K562 (cell line): ENCODE measurements at regions not wholly inside any gene's neighbourhood (a gene's known extent, or its start where the extent isn't known, plus 50 kb on each side); places are given as distances from the start of the nearest gene placed in this dataset.

Experiments
- ATAC-seq: fragments of 200-7000 bp; cut with Tn5 transposase; 3 replicates; pipeline ENCODE4 v1.9.1; 2020; ENCODE audit warnings: moderate library complexity
- BruUV-seq: library from RNA; stranded (reverse); fragments of 400-500 nt; replicated peaks from 2 replicates; lab custom pipeline; 2021; lab: Mats Ljungman, UMichigan
- CTCF ChIA-PET: fragments of 300-600 bp; formaldehyde crosslinking; extraction: SDS; loops from one replicate; lab custom pipeline; 2021; ENCODE audit warnings: low intra/inter-chr PET ratio; lab: Yijun Ruan, JAX
- POLR2A ChIA-PET: fragments of 300-600, 350-650 bp; sonication (Branson Sonifier 250); formaldehyde crosslinking; extraction: SDS; loops from one replicate; lab custom pipeline; 2021; ENCODE audit warnings: antibody characterized with exemption, inconsistent platforms; lab: Yijun Ruan, JAX
- DNase-seq, 4 experiments: peaks; one replicate each; pipeline versions ENCODE4 v3.0.0 to v3.0.0-alpha.2; 2011 to 2018; ENCODE audit warnings: low spot score in 3 of 4, mixed read lengths in 3 of 4; ENCODE audit errors: extremely low read depth in 1 of 4
- FAIRE-seq: peaks from 2 replicates; lab custom pipeline; 2011; peaks lifted over from hg19 to GRCh38; lab: Jason Lieb, UNC
- H2AFZ ChIP-seq: 2 replicates; pipeline ENCODE4 v1.6.0; 2011; ENCODE audit warnings: low read depth, low read length, control low read depth, inconsistent platforms
- H3K27ac ChIP-seq: fragments of 200-600 bp; 3 replicates; pipeline ENCODE4 v1.8.0; 2011; ENCODE audit warnings: low read depth, mild to moderate bottlenecking, control low read depth, inconsistent platforms, low read length, moderate library complexity, mixed read lengths; ENCODE audit errors: extremely low read depth
- H3K27me3 ChIP-seq, 2 experiments: fragments of 300-600 bp in 1 of 2; 2 replicates in 1 of 2; 3 replicates in 1 of 2; pipeline versions ENCODE4 v1.6.0 to v1.8.0; 2011; ENCODE audit warnings: inconsistent platforms in 2 of 2, low read length in 2 of 2, mild to moderate bottlenecking in 1 of 2, mixed read lengths in 1 of 2, moderate library complexity in 1 of 2; ENCODE audit not compliant: control insufficient read depth in 2 of 2, insufficient read depth in 2 of 2
- H3K36me3 ChIP-seq: fragments of 300-600 bp; 3 replicates; pipeline ENCODE4 v1.8.0; 2011; ENCODE audit warnings: mild to moderate bottlenecking, low read length, inconsistent platforms; ENCODE audit not compliant: control insufficient read depth, insufficient read depth
- H3K4me1 ChIP-seq, 2 experiments: fragments of 200-600 bp in 1 of 2; replicated peaks in 1 of 2; 2 replicates in 1 of 2; 3 replicates in 1 of 2; pipeline versions ENCODE4 v1.5.1 to v1.8.0; 2011; ENCODE audit warnings: inconsistent platforms in 2 of 2, low read length in 2 of 2, mild to moderate bottlenecking in 1 of 2, mixed read lengths in 1 of 2, moderate library complexity in 1 of 2; ENCODE audit not compliant: control insufficient read depth in 2 of 2, insufficient read depth in 2 of 2
- H3K4me2 ChIP-seq: 2 replicates; pipeline ENCODE4 v1.6.1; 2011; ENCODE audit warnings: low read length, control low read depth, inconsistent platforms, mixed read lengths; ENCODE audit not compliant: insufficient read depth
- H3K4me3 ChIP-seq: fragments of 200-600 bp; sonication (generic), shearing (Covaris generic); 2 replicates; pipeline ENCODE4 v1.5.1; 2016; ENCODE audit warnings: control low read depth, inconsistent platforms
- H3K79me2 ChIP-seq: fragments of 200-600 bp; 3 replicates; pipeline ENCODE4 v1.8.0; 2011; ENCODE audit warnings: low read length, inconsistent platforms; ENCODE audit not compliant: control insufficient read depth, insufficient read depth
- H3K9ac ChIP-seq, 2 experiments: 2 replicates each; pipeline versions ENCODE4 v1.6.0 to v1.6.1; 2011; ENCODE audit warnings: low read depth in 2 of 2, low read length in 2 of 2, control low read depth in 1 of 2, inconsistent platforms in 1 of 2, mild to moderate bottlenecking in 1 of 2, mixed read lengths in 1 of 2; ENCODE audit not compliant: insufficient read depth in 1 of 2
- H3K9me1 ChIP-seq: one replicate; pipeline ENCODE4 v1.6.0; 2011; ENCODE audit warnings: inconsistent platforms, mild to moderate bottlenecking, low read length, moderate library complexity; ENCODE audit not compliant: control insufficient read depth, insufficient read depth
- H3K9me3 ChIP-seq: replicated peaks from 2 replicates; pipeline ENCODE4 v1.5.1; 2011; ENCODE audit warnings: low read depth, low read length, inconsistent platforms; ENCODE audit not compliant: control insufficient read depth, insufficient read depth
- H4K20me1 ChIP-seq: replicated peaks from 2 replicates; pipeline ENCODE4 v1.6.1; 2011; ENCODE audit warnings: low read length, inconsistent platforms, mixed read lengths; ENCODE audit not compliant: control insufficient read depth, insufficient read depth
- FUS ChIP-seq: fragments of 200-400 bp; formaldehyde crosslinking; optimal IDR thresholded peaks from 2 replicates; pipeline ENCODE3; 2017; ENCODE audit warnings: low read depth, low read length
- NRF1 ChIP-seq, 2 experiments: fragments of 450-650 bp; IDR thresholded peaks in 1 of 2; conservative IDR thresholded peaks in 1 of 2; 2 replicates each; pipeline ENCODE4 v1.6.1; 2014; ENCODE audit warnings: mild to moderate bottlenecking in 2 of 2
- SMAD3 ChIP-seq: fragments of 450-650 bp; formaldehyde crosslinking; conservative IDR thresholded peaks from 2 replicates; pipeline ENCODE4 v1.4.0; 2020; ENCODE audit warnings: mild to moderate bottlenecking
- ZKSCAN1 ChIP-seq: fragments of 150-350 bp; IDR thresholded peaks from 2 replicates; pipeline ENCODE4 v1.6.1; 2016; ENCODE audit warnings: low read depth, low read length
- WGBS: fragments of 100-300 bp; shearing (Covaris generic); methylation state at CpG from one replicate; pipeline ENCODE4 v1.1.6; 2016; ENCODE audit warnings: low coverage, mixed read lengths; ENCODE audit not compliant: insufficient coverage; ENCODE audit errors: missing lambda C conversion rate; 5-methylcytosine and 5-hydroxymethylcytosine counted together
- in situ Hi-C: fragments of 300-500 bp; cut with MboI; formaldehyde crosslinking; loops from 4 replicates; pipeline ENCODE4 v1.15.0; 2018; ENCODE audit warnings: inconsistent platforms, mixed read lengths
- intact Hi-C: fragments of 100-400 bp; cut with micrococcal nuclease; formaldehyde crosslinking; loops from 2 replicates; pipeline ENCODE4 v1.14.2; 2022
- TF ChIP-seq, protein P1 (sequence below): fragments of 450-650 bp; IDR thresholded peaks from 2 replicates; pipeline ENCODE4 v1.6.1; 2018; ENCODE audit not compliant: partially characterized antibody
- TF ChIP-seq, protein P2 (sequence below): fragments of 450-650 bp; IDR thresholded peaks from 2 replicates; pipeline ENCODE4 v1.6.1; 2016; ENCODE audit warnings: low read depth
- TF ChIP-seq, protein P3 (sequence below): fragments of 250-450 bp; sonication (Bioruptor Pico); IDR thresholded peaks from 2 replicates; pipeline ENCODE4 v1.4.0; 2020; ENCODE audit warnings: mild to moderate bottlenecking

DNA sequence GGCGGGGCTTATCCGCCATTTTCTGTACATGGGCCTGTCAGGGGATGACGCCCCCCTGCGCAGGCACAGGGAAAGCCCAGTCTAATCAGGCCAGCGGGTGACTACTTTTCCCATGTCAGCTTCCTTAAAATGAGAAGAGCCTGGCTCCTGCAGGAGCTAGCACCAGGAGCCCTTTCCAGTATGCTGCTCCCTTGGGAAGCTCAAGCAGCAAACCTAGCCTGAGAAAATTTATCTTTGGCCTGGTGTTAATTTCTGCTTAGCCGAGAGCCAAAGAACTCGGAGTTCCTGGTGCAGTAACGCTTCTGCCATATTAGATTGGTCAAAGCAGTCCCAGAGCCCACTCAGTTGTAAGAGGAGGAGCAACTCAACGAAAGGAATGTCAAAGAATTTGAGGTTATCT, 239.0 kb upstream of the PHYHIPL start:
- Histone ChIP-seq H3K4me3 (no peak overlapping the region), H3K9me1 (no peaks in the 10 kb centered on the region), H2AFZ (no peak overlapping the region), H3K27ac (no peak overlapping the region), H3K4me1 (no peaks in the 10 kb centered on the region), H3K27me3 (no peaks in the 10 kb centered on the region), H3K9ac (no peak overlapping the region), H3K4me2 (no peak overlapping the region), H3K36me3 (no peaks in the 10 kb centered on the region), H4K20me1 (no peaks in the 10 kb centered on the region), H3K9me3 (no peaks in the 10 kb centered on the region), H3K79me2 (no peaks in the 10 kb centered on the region)
- ATAC-seq (no peak; the same call in 2 of the 3 replicates), DNase-seq (no peak), FAIRE-seq (no peak)
- TF ChIP-seq, protein P1, sequence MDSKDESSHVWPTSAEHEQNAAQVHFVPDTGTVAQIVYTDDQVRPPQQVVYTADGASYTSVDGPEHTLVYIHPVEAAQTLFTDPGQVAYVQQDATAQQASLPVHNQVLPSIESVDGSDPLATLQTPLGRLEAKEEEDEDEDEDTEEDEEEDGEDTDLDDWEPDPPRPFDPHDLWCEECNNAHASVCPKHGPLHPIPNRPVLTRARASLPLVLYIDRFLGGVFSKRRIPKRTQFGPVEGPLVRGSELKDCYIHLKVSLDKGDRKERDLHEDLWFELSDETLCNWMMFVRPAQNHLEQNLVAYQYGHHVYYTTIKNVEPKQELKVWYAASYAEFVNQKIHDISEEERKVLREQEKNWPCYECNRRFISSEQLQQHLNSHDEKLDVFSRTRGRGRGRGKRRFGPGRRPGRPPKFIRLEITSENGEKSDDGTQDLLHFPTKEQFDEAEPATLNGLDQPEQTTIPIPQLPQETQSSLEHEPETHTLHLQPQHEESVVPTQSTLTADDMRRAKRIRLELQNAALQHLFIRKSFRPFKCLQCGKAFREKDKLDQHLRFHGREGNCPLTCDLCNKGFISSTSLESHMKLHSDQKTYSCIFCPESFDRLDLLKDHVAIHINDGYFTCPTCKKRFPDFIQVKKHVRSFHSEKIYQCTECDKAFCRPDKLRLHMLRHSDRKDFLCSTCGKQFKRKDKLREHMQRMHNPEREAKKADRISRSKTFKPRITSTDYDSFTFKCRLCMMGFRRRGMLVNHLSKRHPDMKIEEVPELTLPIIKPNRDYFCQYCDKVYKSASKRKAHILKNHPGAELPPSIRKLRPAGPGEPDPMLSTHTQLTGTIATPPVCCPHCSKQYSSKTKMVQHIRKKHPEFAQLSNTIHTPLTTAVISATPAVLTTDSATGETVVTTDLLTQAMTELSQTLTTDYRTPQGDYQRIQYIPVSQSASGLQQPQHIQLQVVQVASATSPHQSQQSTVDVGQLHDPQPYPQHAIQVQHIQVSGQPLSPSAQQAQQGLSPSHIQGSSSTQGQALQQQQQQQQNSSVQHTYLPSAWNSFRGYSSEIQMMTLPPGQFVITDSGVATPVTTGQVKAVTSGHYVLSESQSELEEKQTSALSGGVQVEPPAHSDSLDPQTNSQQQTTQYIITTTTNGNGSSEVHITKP, result no peak
- TF ChIP-seq SMAD3 (CRISPR knock-in tag) (no peak), NRF1 (conservative IDR thresholded peaks at IDR 0.05 in 1 of 2, IDR thresholded peaks at IDR 0.05 in 1 of 2) (peak in 1 of 2 experiments; percentile 19; a peak in 2 of 4 replicates), ZKSCAN1 (no peak), FUS (no peak)
- TF ChIP-seq, protein P2, sequence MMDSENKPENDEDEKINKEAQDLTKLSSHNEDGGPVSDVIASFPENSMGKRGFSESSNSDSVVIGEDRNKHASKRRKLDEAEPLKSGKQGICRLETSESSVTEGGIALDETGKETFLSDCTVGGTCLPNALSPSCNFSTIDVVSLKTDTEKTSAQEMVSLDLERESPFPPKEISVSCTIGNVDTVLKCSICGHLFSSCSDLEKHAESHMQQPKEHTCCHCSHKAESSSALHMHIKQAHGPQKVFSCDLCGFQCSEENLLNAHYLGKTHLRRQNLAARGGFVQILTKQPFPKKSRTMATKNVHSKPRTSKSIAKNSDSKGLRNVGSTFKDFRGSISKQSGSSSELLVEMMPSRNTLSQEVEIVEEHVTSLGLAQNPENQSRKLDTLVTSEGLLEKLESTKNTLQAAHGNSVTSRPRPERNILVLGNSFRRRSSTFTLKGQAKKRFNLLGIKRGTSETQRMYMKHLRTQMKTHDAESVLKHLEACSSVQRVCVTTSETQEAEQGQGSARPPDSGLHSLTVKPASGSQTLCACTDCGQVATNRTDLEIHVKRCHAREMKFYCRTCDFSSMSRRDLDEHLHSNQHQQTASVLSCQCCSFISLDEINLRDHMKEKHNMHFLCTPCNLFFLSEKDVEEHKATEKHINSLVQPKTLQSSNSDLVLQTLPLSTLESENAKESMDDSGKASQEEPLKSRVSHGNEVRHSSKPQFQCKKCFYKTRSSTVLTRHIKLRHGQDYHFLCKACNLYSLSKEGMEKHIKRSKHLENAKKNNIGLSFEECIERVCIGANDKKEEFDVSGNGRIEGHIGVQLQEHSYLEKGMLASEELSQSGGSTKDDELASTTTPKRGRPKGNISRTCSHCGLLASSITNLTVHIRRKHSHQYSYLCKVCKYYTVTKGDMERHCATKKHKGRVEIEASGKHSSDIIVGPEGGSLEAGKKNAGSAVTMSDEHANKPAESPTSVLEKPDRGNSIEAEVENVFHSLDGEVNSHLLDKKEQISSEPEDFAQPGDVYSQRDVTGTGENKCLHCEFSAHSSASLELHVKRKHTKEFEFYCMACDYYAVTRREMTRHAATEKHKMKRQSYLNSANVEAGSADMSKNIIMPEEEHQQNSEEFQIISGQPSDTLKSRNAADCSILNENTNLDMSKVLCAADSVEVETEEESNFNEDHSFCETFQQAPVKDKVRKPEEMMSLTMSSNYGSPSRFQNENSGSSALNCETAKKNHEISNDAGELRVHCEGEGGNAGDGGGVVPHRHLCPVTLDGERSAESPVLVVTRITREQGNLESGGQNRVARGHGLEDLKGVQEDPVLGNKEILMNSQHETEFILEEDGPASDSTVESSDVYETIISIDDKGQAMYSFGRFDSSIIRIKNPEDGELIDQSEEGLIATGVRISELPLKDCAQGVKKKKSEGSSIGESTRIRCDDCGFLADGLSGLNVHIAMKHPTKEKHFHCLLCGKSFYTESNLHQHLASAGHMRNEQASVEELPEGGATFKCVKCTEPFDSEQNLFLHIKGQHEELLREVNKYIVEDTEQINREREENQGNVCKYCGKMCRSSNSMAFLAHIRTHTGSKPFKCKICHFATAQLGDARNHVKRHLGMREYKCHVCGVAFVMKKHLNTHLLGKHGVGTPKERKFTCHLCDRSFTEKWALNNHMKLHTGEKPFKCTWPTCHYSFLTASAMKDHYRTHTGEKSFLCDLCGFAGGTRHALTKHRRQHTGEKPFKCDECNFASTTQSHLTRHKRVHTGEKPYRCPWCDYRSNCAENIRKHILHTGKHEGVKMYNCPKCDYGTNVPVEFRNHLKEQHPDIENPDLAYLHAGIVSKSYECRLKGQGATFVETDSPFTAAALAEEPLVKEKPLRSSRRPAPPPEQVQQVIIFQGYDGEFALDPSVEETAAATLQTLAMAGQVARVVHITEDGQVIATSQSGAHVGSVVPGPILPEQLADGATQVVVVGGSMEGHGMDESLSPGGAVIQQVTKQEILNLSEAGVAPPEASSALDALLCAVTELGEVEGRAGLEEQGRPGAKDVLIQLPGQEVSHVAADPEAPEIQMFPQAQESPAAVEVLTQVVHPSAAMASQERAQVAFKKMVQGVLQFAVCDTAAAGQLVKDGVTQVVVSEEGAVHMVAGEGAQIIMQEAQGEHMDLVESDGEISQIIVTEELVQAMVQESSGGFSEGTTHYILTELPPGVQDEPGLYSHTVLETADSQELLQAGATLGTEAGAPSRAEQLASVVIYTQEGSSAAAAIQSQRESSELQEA, result no peak
- TF ChIP-seq, protein P3, sequence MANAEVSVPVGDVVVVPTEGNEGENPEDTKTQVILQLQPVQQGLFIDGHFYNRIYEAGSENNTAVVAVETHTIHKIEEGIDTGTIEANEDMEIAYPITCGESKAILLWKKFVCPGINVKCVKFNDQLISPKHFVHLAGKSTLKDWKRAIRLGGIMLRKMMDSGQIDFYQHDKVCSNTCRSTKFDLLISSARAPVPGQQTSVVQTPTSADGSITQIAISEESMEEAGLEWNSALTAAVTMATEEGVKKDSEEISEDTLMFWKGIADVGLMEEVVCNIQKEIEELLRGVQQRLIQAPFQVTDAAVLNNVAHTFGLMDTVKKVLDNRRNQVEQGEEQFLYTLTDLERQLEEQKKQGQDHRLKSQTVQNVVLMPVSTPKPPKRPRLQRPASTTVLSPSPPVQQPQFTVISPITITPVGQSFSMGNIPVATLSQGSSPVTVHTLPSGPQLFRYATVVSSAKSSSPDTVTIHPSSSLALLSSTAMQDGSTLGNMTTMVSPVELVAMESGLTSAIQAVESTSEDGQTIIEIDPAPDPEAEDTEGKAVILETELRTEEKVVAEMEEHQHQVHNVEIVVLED (CRISPR knock-in tag), result no peak
- in situ Hi-C loops (no loop called here), intact Hi-C loops (no loop called here)
- BruUV-seq, result no TSS peak
- WGBS, result 1% methylated on average over 9 of the region's 9 CpGs
- ChIA-PET CTCF (no interaction called here), POLR2A (no interaction called here)
